Sigmoid colon (tissue), 6 donors: ENCODE measurements at regions not wholly inside any gene's neighbourhood (a gene's known extent, or its start where the extent isn't known, plus 50 kb on each side); places are given as distances from the start of the nearest gene placed in this dataset.

Source experiments
- DNase-seq: peaks from one replicate; pipeline ENCODE4 v3.0.0-alpha.2; 2019
- H3K27ac ChIP-seq, 4 donors: fragments of 200-600 bp; sonication (generic); one replicate each; pipeline ENCODE4 v1.5.1; 2016 to 2019; ENCODE audit warnings: mild to moderate bottlenecking in 1 of 4
- H3K27me3 ChIP-seq, 3 donors: fragments of 200-600 bp; sonication (generic); one replicate each; pipeline ENCODE4 v1.5.1; 2019; ENCODE audit warnings: mild to moderate bottlenecking in 1 of 3
- H3K36me3 ChIP-seq, 4 donors: fragments of 200-600 bp; sonication (generic); one replicate each; pipeline ENCODE4 v1.5.1; 2016 to 2019
- H3K4me1 ChIP-seq, 4 donors: fragments of 200-600 bp; sonication (generic); one replicate each; pipeline ENCODE4 v1.5.1; 2017 to 2019
- H3K4me3 ChIP-seq, 4 donors: fragments of 200-600 bp; sonication (generic); one replicate each; pipeline ENCODE4 v1.5.1; 2017 to 2019; ENCODE audit warnings: mild to moderate bottlenecking in 2 of 4, moderate library complexity in 1 of 4
- H3K9me3 ChIP-seq, 4 donors: fragments of 200-600 bp in 3 of 4; sonication (generic) in 3 of 4; one replicate each; pipeline versions ENCODE4 v1.5.1 to v1.6.1; 2013 to 2019
- EP300 ChIP-seq, 4 donors: sonication (generic); formaldehyde crosslinking; IDR thresholded peaks; one replicate each; pipeline ENCODE4 v1.6.1; 2017; ENCODE audit warnings: antibody characterized with exemption in 4 of 4
- POLR2A ChIP-seq, 2 donors: fragments of 450-650 bp; IDR thresholded peaks; one replicate each; pipeline ENCODE4 v1.6.1; 2016; ENCODE audit warnings: antibody characterized with exemption in 2 of 2, mild to moderate bottlenecking in 2 of 2, moderate library complexity in 2 of 2
- POLR2AphosphoS5 ChIP-seq, 4 donors: sonication (generic); formaldehyde crosslinking; IDR thresholded peaks; one replicate each; pipeline ENCODE4 v1.6.1; 2017; ENCODE audit warnings: antibody characterized with exemption in 4 of 4
- WGBS, 2 donors: extraction: QIAGEN DNeasy Blood & Tissue Kit; methylation state at CpG; one replicate each; pipeline ENCODE4 v1.1.7; 2013; 5-methylcytosine and 5-hydroxymethylcytosine counted together
- intact Hi-C: fragments of 100-400 bp; cut with DNase I; formaldehyde crosslinking; loops from one replicate; pipeline ENCODE4 v1.15.1; 2023
- TF ChIP-seq, protein P1 (sequence below), 4 experiments: fragments of 450-650 bp in 3 of 4; fragments of 200-600 bp in 1 of 4; IDR thresholded peaks; one replicate each; pipeline ENCODE4 v1.5.1; 2016 to 2019; ENCODE audit warnings: antibody characterized with exemption in 4 of 4, mild to moderate bottlenecking in 3 of 4, moderate library complexity in 2 of 4
- donor health status: healthy with polysubstance abuse.
- donor health status: healthy.

DNA sequence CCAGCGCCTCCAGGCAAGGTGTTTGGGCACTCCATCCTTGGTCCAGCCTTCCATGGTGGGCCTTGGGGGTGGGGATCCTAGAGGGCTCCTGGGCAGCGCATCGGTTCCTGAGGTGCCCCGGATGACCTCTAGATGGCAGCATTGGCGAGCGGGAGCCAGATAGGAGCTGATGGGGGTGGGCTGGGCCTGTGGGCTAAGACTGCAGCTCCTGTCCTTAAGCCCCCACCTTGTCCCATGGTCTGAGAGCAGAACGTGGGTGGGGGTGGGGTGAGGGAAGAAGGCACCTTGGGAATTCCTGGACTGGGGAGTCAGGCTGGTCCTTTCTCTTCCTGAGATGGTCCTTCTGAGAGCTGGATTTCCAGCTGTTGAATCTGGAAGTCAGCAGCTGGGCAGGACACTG, 93.4 kb upstream of the CSF3R start:
- 1 to 2% methylated on average over 7 of the region's 7 CpGs for WGBS, 2 donors

DNA sequence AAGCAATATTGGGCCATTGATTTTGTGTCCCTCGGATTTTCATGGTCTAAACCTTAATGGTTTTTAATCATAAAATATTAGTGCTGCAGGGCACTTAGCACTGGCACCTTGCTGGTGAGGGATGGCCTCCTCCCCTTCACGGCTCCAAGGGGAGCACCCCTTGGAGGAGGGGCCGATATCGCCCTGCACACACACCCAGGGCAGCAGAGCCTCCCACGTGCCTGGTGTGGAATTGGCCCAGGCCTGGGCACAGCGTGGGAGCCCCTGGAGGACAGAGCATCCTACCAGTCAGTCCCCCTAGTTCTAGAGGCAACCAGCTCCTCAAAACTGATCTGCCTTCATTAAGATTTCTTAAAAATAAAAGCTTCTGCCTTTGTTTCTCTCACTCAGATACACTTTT, 90.7 kb upstream of the CSF3R start:
- H3K27me3 ChIP-seq = peaks cover 0 to 54% (median 28%) of the 10 kb centered on the region in 3 donors
- TF ChIP-seq, protein P1, sequence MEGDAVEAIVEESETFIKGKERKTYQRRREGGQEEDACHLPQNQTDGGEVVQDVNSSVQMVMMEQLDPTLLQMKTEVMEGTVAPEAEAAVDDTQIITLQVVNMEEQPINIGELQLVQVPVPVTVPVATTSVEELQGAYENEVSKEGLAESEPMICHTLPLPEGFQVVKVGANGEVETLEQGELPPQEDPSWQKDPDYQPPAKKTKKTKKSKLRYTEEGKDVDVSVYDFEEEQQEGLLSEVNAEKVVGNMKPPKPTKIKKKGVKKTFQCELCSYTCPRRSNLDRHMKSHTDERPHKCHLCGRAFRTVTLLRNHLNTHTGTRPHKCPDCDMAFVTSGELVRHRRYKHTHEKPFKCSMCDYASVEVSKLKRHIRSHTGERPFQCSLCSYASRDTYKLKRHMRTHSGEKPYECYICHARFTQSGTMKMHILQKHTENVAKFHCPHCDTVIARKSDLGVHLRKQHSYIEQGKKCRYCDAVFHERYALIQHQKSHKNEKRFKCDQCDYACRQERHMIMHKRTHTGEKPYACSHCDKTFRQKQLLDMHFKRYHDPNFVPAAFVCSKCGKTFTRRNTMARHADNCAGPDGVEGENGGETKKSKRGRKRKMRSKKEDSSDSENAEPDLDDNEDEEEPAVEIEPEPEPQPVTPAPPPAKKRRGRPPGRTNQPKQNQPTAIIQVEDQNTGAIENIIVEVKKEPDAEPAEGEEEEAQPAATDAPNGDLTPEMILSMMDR (IDR thresholded peaks at IDR 0.05) = no peak
- no peak for TF ChIP-seq EP300 (IDR thresholded peaks at IDR 0.05)
- no peak for TF ChIP-seq POLR2AphosphoS5 (IDR thresholded peaks at IDR 0.05)
- TF ChIP-seq POLR2A (IDR thresholded peaks at IDR 0.05) = no peak
- H3K36me3 ChIP-seq = no peaks in the 10 kb centered on the region

More for the DNA sequence above, 93.4 kb upstream of the CSF3R start:
- Histone ChIP-seq H3K36me3 (no peaks in the 10 kb centered on the region), H3K4me3 (no peak overlapping the region), H3K4me1 (no peaks in the 10 kb centered on the region), H3K27me3 (peaks cover 0 to 65% (median 28%) of the 10 kb centered on the region in 3 donors), H3K9me3 (no peaks in the 10 kb centered on the region), H3K27ac (no peak overlapping the region)
- TF ChIP-seq, protein P1 (IDR thresholded peaks at IDR 0.05) = peak; percentile 24 to 82 (median 46)
- no peak for TF ChIP-seq EP300 (IDR thresholded peaks at IDR 0.05)
- no peak for DNase-seq
- intact Hi-C loops = loop anchor here (1.0 kb wide), 1 partner anchor 858 kb away; no protein-coding TSS in a partner anchor

DNA sequence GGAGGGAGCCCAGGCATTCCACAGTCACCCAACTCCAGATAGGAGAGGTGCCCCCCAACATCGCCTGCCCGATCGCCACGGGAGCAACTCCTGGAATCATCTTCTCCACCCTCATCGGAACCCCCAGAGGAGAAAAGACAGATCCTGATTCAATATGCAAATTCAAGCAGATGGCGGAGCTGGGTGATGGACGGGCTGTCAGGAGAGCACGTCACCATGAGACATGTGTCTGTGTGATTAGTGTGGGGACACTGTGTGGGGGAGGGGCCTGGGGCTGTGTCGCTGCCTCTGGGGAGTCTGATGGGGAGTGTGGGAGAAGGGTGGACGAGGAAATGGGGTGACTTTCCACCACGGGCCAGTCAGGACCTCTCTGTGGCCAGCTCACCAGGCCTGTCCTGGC, 90.2 kb upstream of the CSF3R start:
- TF ChIP-seq POLR2AphosphoS5 (IDR thresholded peaks at IDR 0.05) (no peak), EP300 (IDR thresholded peaks at IDR 0.05) (no peak), POLR2A (IDR thresholded peaks at IDR 0.05) (no peak)
- TF ChIP-seq, protein P1 (IDR thresholded peaks at IDR 0.05) = no peak
- H3K36me3 ChIP-seq = no peaks in the 10 kb centered on the region
- DNase-seq = no peak
- H3K27me3 ChIP-seq = peaks cover 0 to 48% (median 28%) of the 10 kb centered on the region in 3 donors
- H3K4me1 ChIP-seq = no peaks in the 10 kb centered on the region
- WGBS, 2 donors = 50 to 54% methylated on average over 11 of the region's 11 CpGs
- H3K27ac ChIP-seq = no peak overlapping the region
- H3K9me3 ChIP-seq = no peaks in the 10 kb centered on the region
- no peak overlapping the region for H3K4me3 ChIP-seq
- intact Hi-C loops = no loop called here

More for the DNA sequence above, 90.7 kb upstream of the CSF3R start:
- no peak for DNase-seq
- intact Hi-C loops = no loop called here
- H3K4me3 ChIP-seq = no peak overlapping the region
- no peaks in the 10 kb centered on the region for H3K4me1 ChIP-seq
- H3K27ac ChIP-seq = no peak overlapping the region
- no peaks in the 10 kb centered on the region for H3K9me3 ChIP-seq
- 36 to 56% methylated on average over 6 of the region's 6 CpGs for WGBS, 2 donors

DNA sequence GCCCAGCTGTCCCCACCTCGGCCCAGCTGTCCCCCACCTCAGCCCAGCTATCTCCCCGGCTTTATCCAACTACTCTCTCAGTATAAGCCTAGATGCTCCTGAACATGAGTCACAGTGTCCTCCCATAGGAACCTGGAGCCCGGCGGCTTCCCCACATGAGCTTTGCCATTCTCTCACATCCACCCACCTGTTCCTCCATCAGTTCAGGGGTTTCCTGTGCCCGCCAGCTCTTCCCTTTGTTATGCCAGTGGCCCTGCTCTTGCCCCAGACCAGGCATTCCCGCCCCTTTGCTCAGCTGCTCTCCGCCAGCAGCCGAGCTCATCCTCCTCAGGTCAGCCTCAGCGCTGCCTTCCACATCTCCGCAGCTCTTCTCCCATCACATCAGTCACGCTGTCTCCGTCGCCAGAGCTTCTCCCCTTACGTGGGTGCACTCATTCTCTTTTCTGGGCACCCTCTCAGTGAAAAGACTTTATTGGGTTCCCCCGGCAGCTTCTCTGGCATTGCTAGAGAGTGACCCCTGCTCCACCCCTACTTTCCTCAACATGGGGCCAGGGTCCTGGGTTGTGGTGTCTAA, 89.5 kb upstream of the CSF3R start:
- Histone ChIP-seq H3K9me3 (no peaks in the 10 kb centered on the region), H3K27ac (no peak overlapping the region), H3K4me3 (no peak overlapping the region), H3K27me3 (peaks cover 0 to 47% (median 28%) of the 10 kb centered on the region in 3 donors), H3K4me1 (no peaks in the 10 kb centered on the region), H3K36me3 (no peaks in the 10 kb centered on the region)
- no peak for DNase-seq
- intact Hi-C loops = no loop called here
- no peak for TF ChIP-seq EP300 (IDR thresholded peaks at IDR 0.05)
- 48 to 51% methylated on average over 15 of the region's 15 CpGs for WGBS, 2 donors

DNA sequence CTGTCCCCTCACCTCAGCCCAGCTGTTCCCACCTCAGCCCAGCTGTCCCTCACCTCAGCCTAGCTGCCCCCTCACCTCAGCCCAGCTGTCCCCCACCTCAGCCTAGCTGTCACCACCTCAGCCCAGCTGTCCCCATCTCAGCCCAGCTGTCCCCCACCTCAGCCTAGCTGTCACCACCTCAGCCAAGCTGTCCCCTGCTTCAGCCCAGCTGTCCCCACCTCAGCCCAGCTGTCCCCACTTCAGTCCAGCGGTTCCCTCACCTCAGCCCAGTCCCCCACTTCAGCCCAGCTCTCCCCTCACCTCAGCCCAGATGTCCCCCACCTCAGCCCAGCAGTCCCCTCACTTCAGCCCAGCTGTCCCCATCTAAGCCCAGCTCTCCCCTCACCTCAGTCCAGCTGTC, 88.4 kb upstream of the CSF3R start:
- H3K4me1 ChIP-seq = no peaks in the 10 kb centered on the region
- H3K27ac ChIP-seq = no peak overlapping the region
- intact Hi-C loops = no loop called here
- TF ChIP-seq POLR2A (IDR thresholded peaks at IDR 0.05) (no peak), POLR2AphosphoS5 (IDR thresholded peaks at IDR 0.05) (no peak), EP300 (IDR thresholded peaks at IDR 0.05) (no peak)
- TF ChIP-seq, protein P1 (IDR thresholded peaks at IDR 0.05) = no peak
- no peak overlapping the region for H3K4me3 ChIP-seq
- 74 to 81% methylated on average over 1 of the region's 1 CpG for WGBS, 2 donors
- peaks cover 0 to 41% (median 21%) of the 10 kb centered on the region in 3 donors for H3K27me3 ChIP-seq
- H3K36me3 ChIP-seq = no peaks in the 10 kb centered on the region
- no peaks in the 10 kb centered on the region for H3K9me3 ChIP-seq
- DNase-seq = no peak
